GM12865 (cell line): ENCODE measurements at regions not wholly inside any gene's neighbourhood (a gene's known extent, or its start where the extent isn't known, plus 50 kb on each side); places are given as distances from the start of the nearest gene placed in this dataset.

ENCODE experiments used
- DNase-seq: peaks from one replicate; pipeline ENCODE4 v3.0.0; 2010; ENCODE audit warnings: low read depth
- H3K4me3 ChIP-seq: 2 replicates; pipeline ENCODE4 v1.5.1; 2011; ENCODE audit warnings: mild to moderate bottlenecking, low read depth, low read length, control low read depth
- CTCF ChIP-seq: IDR thresholded peaks from 2 replicates; pipeline ENCODE4 v1.5.1; 2011; ENCODE audit warnings: low read length, control low read depth, low read depth, inconsistent platforms; ENCODE audit not compliant: insufficient read depth; ENCODE audit errors: missing control alignments

- no peak overlapping the region for H3K4me3 ChIP-seq
These were observed 85.3 kb upstream of the GALNT2 start for GRCh38 chr1:229981736-229982135.

GRCh38 chr1:229984310-229984991 lies 82.6 kb upstream of the GALNT2 start:
- no peak overlapping the region for H3K4me3 ChIP-seq
- TF ChIP-seq CTCF: no peak
- DNase-seq: no peak

More at GRCh38 chr1:229981736-229982135, 85.3 kb upstream of the GALNT2 start:
- no peak for TF ChIP-seq CTCF
- DNase-seq: no peak

GRCh38 chr1:229984992-229985612 lies 81.9 kb upstream of the GALNT2 start:
- no peak for DNase-seq
- TF ChIP-seq CTCF: no peak

GRCh38 chr1:229985613-229986010 lies 81.4 kb upstream of the GALNT2 start:
- TF ChIP-seq CTCF: no peak
- DNase-seq: no peak
- no peak overlapping the region for H3K4me3 ChIP-seq

More at GRCh38 chr1:229984992-229985612, 81.9 kb upstream of the GALNT2 start:
- no peak overlapping the region for H3K4me3 ChIP-seq

GRCh38 chr1:229986737-229987337 lies 80.2 kb upstream of the GALNT2 start:
- DNase-seq: no peak
- no peak overlapping the region for H3K4me3 ChIP-seq
- no peak for TF ChIP-seq CTCF

- TF ChIP-seq CTCF: no peak
- no peak overlapping the region for H3K4me3 ChIP-seq
- DNase-seq: no peak
These were observed 79.1 kb upstream of the GALNT2 start for GRCh38 chr1:229987953-229988352.

GRCh38 chr1:229988534-229988933 lies 78.5 kb upstream of the GALNT2 start:
- no peak for TF ChIP-seq CTCF
- no peak for DNase-seq
- no peak overlapping the region for H3K4me3 ChIP-seq
